Activated T-helper 17 cell treated with anti-CD3 and anti-CD28 coated beads, Interleukin-2, amount 50 U/mL, for 72 hours (primary cell): ENCODE measurements at regions not wholly inside any gene's neighbourhood (a gene's known extent, or its start where the extent isn't known, plus 50 kb on each side); places are given as distances from the start of the nearest gene placed in this dataset.
"Not testable (repeated sequence)": the region's sequence is repeated elsewhere in the genome, so short reads cannot be mapped to it uniquely, and the experiment has no call there.

Source experiments
- ATAC-seq: fragments of 150-1000 bp; cut with Tn5 transposase; replicated peaks from 2 replicates; pipeline ENCODE4 v1.10.0; 2021; ENCODE audit warnings: mild to moderate bottlenecking, moderate library complexity
- H3K27ac Mint-ChIP-seq: one replicate; pipeline ENCODE4 v1.8.0; 2022; ENCODE audit warnings: mixed read lengths
- H3K27me3 Mint-ChIP-seq: one replicate; pipeline ENCODE4 v1.8.0; 2022; ENCODE audit warnings: mixed read lengths
- H3K36me3 Mint-ChIP-seq: one replicate; pipeline ENCODE4 v1.8.0; 2022; ENCODE audit warnings: low read depth, mild to moderate bottlenecking, mixed read lengths
- H3K4me1 Mint-ChIP-seq: one replicate; pipeline ENCODE4 v1.8.0; 2022; ENCODE audit warnings: mixed read lengths
- H3K4me3 Mint-ChIP-seq: one replicate; pipeline ENCODE4 v1.8.0; 2022; ENCODE audit warnings: mild to moderate bottlenecking, mixed read lengths
- H3K9me3 Mint-ChIP-seq: one replicate; pipeline ENCODE4 v1.8.0; 2022; ENCODE audit warnings: mixed read lengths

- Mint-ChIP-seq H3K27me3 (no peaks in the 10 kb centered on the region), H3K9me3 (no peaks in the 10 kb centered on the region), H3K27ac (no peak overlapping the region), H3K36me3 (peaks cover 40% of the 10 kb centered on the region), H3K4me3 (no peak overlapping the region), H3K4me1 (peaks cover 5% of the 10 kb centered on the region)
- no peak for ATAC-seq
These were observed 154.7 kb downstream of the KCNJ12 start for GRCh38 chr17:21530841-21531240.

GRCh38 chr17:21532763-21533385 lies 156.7 kb downstream of the KCNJ12 start:
- Mint-ChIP-seq H3K27me3 (no peaks in the 10 kb centered on the region), H3K4me3 (no peak overlapping the region), H3K9me3 (peaks cover 6% of the 10 kb centered on the region), H3K4me1 (peaks cover 5% of the 10 kb centered on the region), H3K36me3 (peaks cover 51% of the 10 kb centered on the region), H3K27ac (no peak overlapping the region)
- ATAC-seq = peak; percentile 81

GRCh38 chr17:21535686-21536375 lies 156.5 kb upstream of the KCNJ18 start:
- Mint-ChIP-seq H3K27ac (no peak overlapping the region), H3K9me3 (peaks cover 6% of the 10 kb centered on the region), H3K36me3 (peaks cover 71% of the 10 kb centered on the region), H3K4me3 (no peak overlapping the region), H3K27me3 (no peaks in the 10 kb centered on the region), H3K4me1 (peaks cover 19% of the 10 kb centered on the region)
- ATAC-seq = no peak

- H3K4me3 Mint-ChIP-seq = no peak overlapping the region
- peaks cover 19% of the 10 kb centered on the region for H3K4me1 Mint-ChIP-seq
- no peak overlapping the region for H3K27ac Mint-ChIP-seq
- no peaks in the 10 kb centered on the region for H3K27me3 Mint-ChIP-seq
- ATAC-seq = no peak
- peaks cover 70% of the 10 kb centered on the region for H3K36me3 Mint-ChIP-seq
- peaks cover 6% of the 10 kb centered on the region for H3K9me3 Mint-ChIP-seq
These were observed 155.0 kb upstream of the KCNJ18 start for GRCh38 chr17:21537302-21537701.

GRCh38 chr17:21538615-21539014 lies 153.7 kb upstream of the KCNJ18 start:
- peaks cover 13% of the 10 kb centered on the region for H3K4me1 Mint-ChIP-seq
- H3K9me3 Mint-ChIP-seq = peaks cover 6% of the 10 kb centered on the region
- peak overlapping the region; percentile 79 for H3K27ac Mint-ChIP-seq
- peak; percentile 95 for ATAC-seq
- H3K36me3 Mint-ChIP-seq = peaks cover 71% of the 10 kb centered on the region
- peak overlapping the region; percentile 36 for H3K4me3 Mint-ChIP-seq
- no peaks in the 10 kb centered on the region for H3K27me3 Mint-ChIP-seq

GRCh38 chr17:21539146-21539545 lies 153.2 kb upstream of the KCNJ18 start:
- peak; percentile 83 for ATAC-seq
- Mint-ChIP-seq H3K27me3 (no peaks in the 10 kb centered on the region), H3K27ac (peak overlapping the region; percentile 79)

GRCh38 chr17:21540502-21540901 lies 151.8 kb upstream of the KCNJ18 start:
- no peaks in the 10 kb centered on the region for H3K27me3 Mint-ChIP-seq
- H3K4me3 Mint-ChIP-seq = no peak overlapping the region
- H3K36me3 Mint-ChIP-seq = peaks cover 74% of the 10 kb centered on the region
- H3K9me3 Mint-ChIP-seq = peaks cover 6% of the 10 kb centered on the region
- no peak for ATAC-seq
- H3K27ac Mint-ChIP-seq = no peak overlapping the region
- H3K4me1 Mint-ChIP-seq = peaks cover 13% of the 10 kb centered on the region

More at GRCh38 chr17:21539146-21539545, 153.2 kb upstream of the KCNJ18 start:
- peaks cover 74% of the 10 kb centered on the region for H3K36me3 Mint-ChIP-seq
- peaks cover 6% of the 10 kb centered on the region for H3K9me3 Mint-ChIP-seq
- H3K4me1 Mint-ChIP-seq = peaks cover 13% of the 10 kb centered on the region
- H3K4me3 Mint-ChIP-seq = peak overlapping the region; percentile 36

- Mint-ChIP-seq H3K4me1 (peaks cover 13% of the 10 kb centered on the region), H3K4me3 (no peak overlapping the region), H3K27me3 (no peaks in the 10 kb centered on the region), H3K36me3 (peaks cover 78% of the 10 kb centered on the region), H3K27ac (no peak overlapping the region), H3K9me3 (peaks cover 6% of the 10 kb centered on the region)
- ATAC-seq = no peak
These were observed 150.3 kb upstream of the KCNJ18 start for GRCh38 chr17:21542070-21542469.

GRCh38 chr17:21542991-21543390 lies 149.3 kb upstream of the KCNJ18 start:
- H3K4me3 Mint-ChIP-seq = no peak overlapping the region
- H3K36me3 Mint-ChIP-seq = peaks cover 72% of the 10 kb centered on the region
- peaks cover 13% of the 10 kb centered on the region for H3K4me1 Mint-ChIP-seq
- no peaks in the 10 kb centered on the region for H3K27me3 Mint-ChIP-seq
- no peak overlapping the region for H3K27ac Mint-ChIP-seq
- H3K9me3 Mint-ChIP-seq = no peaks in the 10 kb centered on the region
- no peak for ATAC-seq

- no peak for ATAC-seq
- no peak overlapping the region for H3K27ac Mint-ChIP-seq
These were observed 147.3 kb upstream of the KCNJ18 start for GRCh38 chr17:21545064-21545463.

GRCh38 chr17:21548236-21548635 lies 144.1 kb upstream of the KCNJ18 start:
- Mint-ChIP-seq H3K4me1 (peaks cover 13% of the 10 kb centered on the region), H3K36me3 (peaks cover 56% of the 10 kb centered on the region), H3K27ac (no peak overlapping the region), H3K4me3 (peak overlapping the region; percentile 74), H3K27me3 (no peaks in the 10 kb centered on the region), H3K9me3 (no peaks in the 10 kb centered on the region)
- no peak for ATAC-seq

More at GRCh38 chr17:21545064-21545463, 147.3 kb upstream of the KCNJ18 start:
- Mint-ChIP-seq H3K27me3 (no peaks in the 10 kb centered on the region), H3K4me3 (no peak overlapping the region), H3K36me3 (peaks cover 72% of the 10 kb centered on the region), H3K4me1 (peaks cover 10% of the 10 kb centered on the region), H3K9me3 (no peaks in the 10 kb centered on the region)

GRCh38 chr17:21549107-21549687 lies 143.1 kb upstream of the KCNJ18 start:
- H3K27ac Mint-ChIP-seq = peak overlapping the region; percentile 81
- peaks cover 47% of the 10 kb centered on the region for H3K36me3 Mint-ChIP-seq
- H3K4me3 Mint-ChIP-seq = peak overlapping the region; percentile 74
- peaks cover 2% of the 10 kb centered on the region for H3K9me3 Mint-ChIP-seq
- peaks cover 4% of the 10 kb centered on the region for H3K27me3 Mint-ChIP-seq
- ATAC-seq = peak; percentile 67
- H3K4me1 Mint-ChIP-seq = peaks cover 13% of the 10 kb centered on the region

- not testable (repeated sequence) for H3K27me3 Mint-ChIP-seq, H3K9me3 Mint-ChIP-seq
- peak overlapping the region; percentile 81 for H3K27ac Mint-ChIP-seq
- H3K4me1 Mint-ChIP-seq = peaks cover 13% of the 10 kb centered on the region
- peak; percentile 22 for ATAC-seq
- H3K4me3 Mint-ChIP-seq = peak overlapping the region; percentile 74
- H3K36me3 Mint-ChIP-seq = peaks cover 38% of the 10 kb centered on the region
These were observed 142.3 kb upstream of the KCNJ18 start for GRCh38 chr17:21550031-21550430.

GRCh38 chr17:21551081-21551881 lies 141.0 kb upstream of the KCNJ18 start:
- H3K4me3 Mint-ChIP-seq = peak overlapping the region; percentile 74

More at GRCh38 chr17:21551081-21551881, 141.0 kb upstream of the KCNJ18 start:
- Mint-ChIP-seq H3K9me3 (peaks cover 5% of the 10 kb centered on the region), H3K36me3 (peaks cover 26% of the 10 kb centered on the region), H3K4me1 (peaks cover 13% of the 10 kb centered on the region), H3K27ac (no peak overlapping the region), H3K27me3 (peaks cover 9% of the 10 kb centered on the region)
- peak; percentile 82 for ATAC-seq
